PFSK-1 (cell line): ENCODE measurements at regions not wholly inside any gene's neighbourhood (a gene's known extent, or its start where the extent isn't known, plus 50 kb on each side); places are given as distances from the start of the nearest gene placed in this dataset.

Experiments
- FOXP2 ChIP-seq: optimal IDR thresholded peaks from 2 replicates; pipeline ENCODE3; 2011; ENCODE audit warnings: borderline replicate concordance, control low read depth, inconsistent platforms; ENCODE audit not compliant: insufficient read depth; ENCODE audit errors: extremely low read length, extremely low read depth
- POLR2AphosphoS5 ChIP-seq: IDR thresholded peaks from 2 replicates; pipeline ENCODE4 v1.6.1; 2012; ENCODE audit warnings: low read depth, mild to moderate bottlenecking, control low read depth, low read length, moderate library complexity
- SIN3A ChIP-seq: IDR thresholded peaks from 2 replicates; pipeline ENCODE4 v1.6.1; 2012; ENCODE audit warnings: mild to moderate bottlenecking, low read length, moderate library complexity, borderline replicate concordance; ENCODE audit not compliant: insufficient read depth
- TAF1 ChIP-seq: IDR thresholded peaks from 2 replicates; pipeline ENCODE4 v1.6.1; 2012; ENCODE audit warnings: low read length, control low read depth, borderline replicate concordance; ENCODE audit not compliant: insufficient read depth
- TF ChIP-seq, protein P1 (sequence below), 2 experiments: IDR thresholded peaks; 2 replicates each; pipeline versions ENCODE4 v1.6.1 to v1.8.0; 2011 to 2012; ENCODE audit warnings: low read depth in 2 of 2, low read length in 2 of 2, control low read depth in 1 of 2, inconsistent platforms in 1 of 2, mild to moderate bottlenecking in 1 of 2, moderate library complexity in 1 of 2; ENCODE audit not compliant: insufficient read depth in 1 of 2

DNA sequence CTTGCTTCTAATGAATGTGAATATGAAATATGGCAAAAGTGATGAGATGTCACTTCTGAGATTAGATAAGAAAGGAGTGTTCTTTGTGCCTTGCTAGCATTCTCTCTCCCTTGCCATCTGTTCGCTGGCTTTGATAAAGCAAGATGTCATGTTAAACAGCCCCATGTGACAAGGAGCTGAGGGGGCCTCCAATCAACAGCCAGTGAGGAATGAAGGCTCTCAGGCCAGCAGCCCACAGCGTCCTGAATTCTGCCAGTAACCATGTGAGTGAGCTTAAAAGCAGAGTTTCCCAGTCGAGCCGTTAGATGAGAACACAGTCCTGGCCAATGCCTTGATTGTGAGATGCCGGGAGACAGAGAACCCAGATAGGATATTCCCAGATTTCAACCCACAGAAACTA, 198.8 kb downstream of the IRS1 start:
- TF ChIP-seq FOXP2 (no peak), TAF1 (no peak), POLR2AphosphoS5 (no peak), SIN3A (no peak)
- TF ChIP-seq, protein P1, sequence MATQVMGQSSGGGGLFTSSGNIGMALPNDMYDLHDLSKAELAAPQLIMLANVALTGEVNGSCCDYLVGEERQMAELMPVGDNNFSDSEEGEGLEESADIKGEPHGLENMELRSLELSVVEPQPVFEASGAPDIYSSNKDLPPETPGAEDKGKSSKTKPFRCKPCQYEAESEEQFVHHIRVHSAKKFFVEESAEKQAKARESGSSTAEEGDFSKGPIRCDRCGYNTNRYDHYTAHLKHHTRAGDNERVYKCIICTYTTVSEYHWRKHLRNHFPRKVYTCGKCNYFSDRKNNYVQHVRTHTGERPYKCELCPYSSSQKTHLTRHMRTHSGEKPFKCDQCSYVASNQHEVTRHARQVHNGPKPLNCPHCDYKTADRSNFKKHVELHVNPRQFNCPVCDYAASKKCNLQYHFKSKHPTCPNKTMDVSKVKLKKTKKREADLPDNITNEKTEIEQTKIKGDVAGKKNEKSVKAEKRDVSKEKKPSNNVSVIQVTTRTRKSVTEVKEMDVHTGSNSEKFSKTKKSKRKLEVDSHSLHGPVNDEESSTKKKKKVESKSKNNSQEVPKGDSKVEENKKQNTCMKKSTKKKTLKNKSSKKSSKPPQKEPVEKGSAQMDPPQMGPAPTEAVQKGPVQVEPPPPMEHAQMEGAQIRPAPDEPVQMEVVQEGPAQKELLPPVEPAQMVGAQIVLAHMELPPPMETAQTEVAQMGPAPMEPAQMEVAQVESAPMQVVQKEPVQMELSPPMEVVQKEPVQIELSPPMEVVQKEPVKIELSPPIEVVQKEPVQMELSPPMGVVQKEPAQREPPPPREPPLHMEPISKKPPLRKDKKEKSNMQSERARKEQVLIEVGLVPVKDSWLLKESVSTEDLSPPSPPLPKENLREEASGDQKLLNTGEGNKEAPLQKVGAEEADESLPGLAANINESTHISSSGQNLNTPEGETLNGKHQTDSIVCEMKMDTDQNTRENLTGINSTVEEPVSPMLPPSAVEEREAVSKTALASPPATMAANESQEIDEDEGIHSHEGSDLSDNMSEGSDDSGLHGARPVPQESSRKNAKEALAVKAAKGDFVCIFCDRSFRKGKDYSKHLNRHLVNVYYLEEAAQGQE (IDR thresholded peaks at IDR 0.05; ENCODE audit: insufficient read depth in 1 of 2, low read depth in 2 of 2, low read length in 2 of 2), result no peak

DNA sequence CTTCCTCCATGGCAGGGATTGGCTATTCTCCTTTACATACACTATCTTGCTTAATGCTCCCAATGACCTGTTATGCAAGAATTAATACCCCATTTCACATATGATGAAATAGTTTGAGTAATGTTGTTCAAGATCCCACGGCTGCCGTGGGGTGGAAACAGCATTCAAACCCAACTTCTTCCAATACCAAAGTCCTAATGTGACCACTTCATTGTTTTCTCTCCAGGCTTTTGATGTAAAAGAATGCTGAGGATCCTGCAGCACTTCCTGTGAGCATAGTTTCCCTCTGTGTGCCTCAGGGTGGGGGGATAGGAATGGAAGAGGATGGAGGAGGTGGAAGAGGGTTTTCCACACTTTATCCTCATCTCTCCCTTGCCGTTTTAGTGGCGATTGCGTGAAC, 199.4 kb downstream of the IRS1 start:
- TF ChIP-seq TAF1 (no peak), SIN3A (no peak), FOXP2 (no peak)
- TF ChIP-seq, protein P1 (IDR thresholded peaks at IDR 0.05; ENCODE audit: insufficient read depth in 1 of 2, low read depth in 2 of 2, low read length in 2 of 2), result no peak

DNA sequence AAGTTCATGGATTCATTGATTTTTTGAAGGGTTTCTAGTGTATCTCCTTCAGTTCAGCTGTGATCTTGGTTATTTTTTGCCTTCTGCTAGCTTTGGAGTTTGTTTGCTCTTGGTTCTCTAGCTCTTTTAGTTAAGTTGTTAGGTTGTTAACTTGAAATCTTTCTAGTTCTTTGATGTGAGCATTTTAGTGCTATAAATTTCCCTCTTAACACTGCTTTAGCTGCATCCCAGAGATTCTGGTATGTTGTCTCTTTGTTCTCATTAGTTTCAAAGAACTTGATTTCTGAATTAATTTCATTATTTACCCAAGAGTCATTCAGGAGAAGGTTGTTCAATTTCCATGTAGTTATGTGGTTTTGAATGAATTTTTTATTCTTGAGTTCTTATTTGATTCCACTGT, 210.6 kb downstream of the IRS1 start:
- TF ChIP-seq POLR2AphosphoS5 (no peak), TAF1 (no peak), FOXP2 (no peak), SIN3A (no peak)
- TF ChIP-seq, protein P1 (IDR thresholded peaks at IDR 0.05; ENCODE audit: insufficient read depth in 1 of 2, low read depth in 2 of 2, low read length in 2 of 2), result no peak

DNA sequence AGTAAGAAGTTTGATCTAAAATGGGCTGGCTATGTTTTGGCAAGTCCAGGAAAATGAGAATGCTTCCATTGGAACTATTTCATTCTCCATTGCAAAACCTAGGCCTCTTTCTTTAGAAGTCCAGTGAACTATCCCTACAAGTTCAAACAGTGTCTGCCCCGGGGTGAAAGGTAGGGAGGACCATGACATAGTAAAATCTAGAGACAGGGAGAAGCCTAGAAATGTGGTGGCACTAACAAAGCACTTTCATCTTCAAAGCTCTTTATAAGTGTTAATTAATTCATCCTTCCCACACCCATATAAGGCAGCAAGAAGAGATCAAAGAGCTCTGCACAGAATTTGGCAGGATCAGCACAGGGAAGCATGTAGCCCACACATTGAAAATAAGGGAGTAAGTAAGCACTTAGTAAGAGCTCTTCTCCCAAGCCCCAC, 214.5 kb downstream of the IRS1 start:
- TF ChIP-seq SIN3A (no peak), FOXP2 (no peak), TAF1 (no peak), POLR2AphosphoS5 (no peak)
- TF ChIP-seq, protein P1 (IDR thresholded peaks at IDR 0.05; ENCODE audit: insufficient read depth in 1 of 2, low read depth in 2 of 2, low read length in 2 of 2), result no peak

DNA sequence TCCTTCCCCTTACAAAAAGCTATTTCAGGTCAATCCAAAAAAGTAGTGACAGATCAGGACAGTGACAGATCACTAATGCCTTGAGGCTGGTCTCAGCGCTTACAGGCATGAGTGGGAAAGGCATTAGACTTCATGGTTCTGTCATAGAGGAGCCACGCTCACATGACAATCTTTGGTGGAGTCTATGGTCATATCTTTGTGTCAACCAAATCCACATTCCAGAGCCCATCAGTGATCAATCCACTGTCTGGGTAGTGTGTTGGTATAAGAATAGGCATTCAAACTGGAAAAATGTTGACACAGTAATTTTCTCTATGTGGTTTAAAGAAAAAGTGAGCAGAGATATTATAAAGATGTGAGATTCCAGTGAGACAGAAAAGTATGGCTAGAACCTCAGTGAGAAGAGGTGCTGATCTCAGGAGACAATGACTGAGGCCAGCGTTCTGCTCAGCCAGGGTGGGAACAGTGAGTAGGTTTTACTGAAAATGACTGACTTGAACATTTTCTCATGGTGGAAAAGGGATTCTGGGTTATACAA, 215.0 kb downstream of the IRS1 start:
- TF ChIP-seq TAF1, result no peak
- no peak for TF ChIP-seq FOXP2
- no peak for TF ChIP-seq POLR2AphosphoS5
- TF ChIP-seq, protein P1 (IDR thresholded peaks at IDR 0.05; ENCODE audit: insufficient read depth in 1 of 2, low read depth in 2 of 2, low read length in 2 of 2), result no peak
- no peak for TF ChIP-seq SIN3A
